HCT116 (cell line): ENCODE measurements at regions not wholly inside any gene's neighbourhood (a gene's known extent, or its start where the extent isn't known, plus 50 kb on each side); places are given as distances from the start of the nearest gene placed in this dataset.

Source experiments
- CTCF ChIP-seq, 3 experiments: fragments of 200-600 bp in 1 of 3; sonication (generic) in 1 of 3; IDR thresholded peaks in 2 of 3; conservative IDR thresholded peaks in 1 of 3; 2 replicates each; pipeline ENCODE4 v1.5.1; 2012 to 2017; ENCODE audit warnings: low read depth in 2 of 3, low read length in 2 of 3, antibody characterized with exemption in 1 of 3, borderline replicate concordance in 1 of 3, control low read depth in 1 of 3, mild to moderate bottlenecking in 1 of 3, mixed read lengths in 1 of 3, mixed run types in 1 of 3, moderate library complexity in 1 of 3; ENCODE audit not compliant: insufficient read depth in 1 of 3
- EZH2phosphoT487 ChIP-seq: fragments of 200-600 bp; IDR thresholded peaks from 2 replicates; pipeline ENCODE4 v1.6.1; 2018; ENCODE audit warnings: antibody characterized with exemption, borderline replicate concordance
- POLR2AphosphoS5 ChIP-seq: IDR thresholded peaks from 2 replicates; pipeline ENCODE4 v1.6.1; 2011; ENCODE audit warnings: mild to moderate bottlenecking, low read depth, low read length, moderate library complexity
- RAD21 ChIP-seq: IDR thresholded peaks from 2 replicates; pipeline ENCODE4 v1.6.1; 2012; ENCODE audit warnings: low read depth, mild to moderate bottlenecking

GRCh38 chr18:37666451-37666850 is 100.9 kb upstream of the CELF4 start:
- TF ChIP-seq POLR2AphosphoS5 (no peak), CTCF (IDR thresholded peaks at IDR 0.05 in 2 of 3, conservative IDR thresholded peaks at IDR 0.05 in 1 of 3; ENCODE audit: borderline replicate concordance in 1 of 3, insufficient read depth in 1 of 3, low read depth in 2 of 3, low read length in 2 of 3) (no peak), EZH2phosphoT487 (no peak), RAD21 (no peak)
